ENCODE measurements at regions not wholly inside any gene's neighbourhood (a gene's known extent, or its start where the extent isn't known, plus 50 kb on each side); places are given as distances from the start of the nearest gene placed in this dataset.
"Not testable (repeated sequence)": the region's sequence is repeated elsewhere in the genome, so short reads cannot be mapped to it uniquely, and the experiment has no call there.

GRCh38 chr6:96276305-96276704, 245.3 kb upstream of the UFL1 start:
- no peak for DNase-seq

- no peak for DNase-seq
Measured at GRCh38 chr6:96276856-96277255, 244.8 kb upstream of the UFL1 start.

- no peak for DNase-seq
Measured at GRCh38 chr6:96279084-96279483, 242.5 kb upstream of the UFL1 start.

- no peak for DNase-seq
Measured at GRCh38 chr6:96286503-96286902, 235.1 kb upstream of the UFL1 start.

- DNase-seq, result no peak
Measured at GRCh38 chr6:96299525-96299924, 222.1 kb upstream of the UFL1 start.

- no peak for DNase-seq
Measured at GRCh38 chr6:96301023-96301422, 220.6 kb upstream of the UFL1 start.

GRCh38 chr6:96301781-96302180, 219.8 kb upstream of the UFL1 start:
- no peak for DNase-seq

GRCh38 chr6:96302991-96303390, 218.6 kb upstream of the UFL1 start:
- DNase-seq, result no peak

GRCh38 chr6:96304997-96305396, 216.6 kb upstream of the UFL1 start:
- no peak for DNase-seq

GRCh38 chr6:96330884-96331283, 190.7 kb upstream of the UFL1 start:
- no peak for DNase-seq

GRCh38 chr6:96340164-96340563, 181.4 kb upstream of the UFL1 start:
- DNase-seq, result no peak

GRCh38 chr6:96345501-96345900, 176.1 kb upstream of the UFL1 start:
- DNase-seq, result no peak

- no peak for DNase-seq
Measured at GRCh38 chr6:96381246-96381645, 140.4 kb upstream of the UFL1 start.

GRCh38 chr6:96391776-96392360, 129.7 kb upstream of the UFL1 start:
- no peak for DNase-seq

GRCh38 chr6:96394727-96395126, 126.9 kb upstream of the UFL1 start:
- no peak for DNase-seq

- no peak for DNase-seq
Measured at GRCh38 chr6:96410467-96410866, 111.1 kb upstream of the UFL1 start.

- no peak for DNase-seq
Measured at GRCh38 chr6:96420294-96420693, 101.3 kb upstream of the UFL1 start.

- DNase-seq, result no peak
Measured at GRCh38 chr6:96433950-96434349, 87.7 kb upstream of the UFL1 start.

GRCh38 chr6:96436398-96436797, 85.2 kb upstream of the UFL1 start:
- DNase-seq, result no peak

GRCh38 chr6:96437228-96437627, 84.4 kb upstream of the UFL1 start:
- not testable (repeated sequence) for DNase-seq

GRCh38 chr6:96450082-96450769, 71.4 kb upstream of the UFL1 start:
- no peak for DNase-seq

GRCh38 chr6:96450770-96451130, 70.9 kb upstream of the UFL1 start:
- no peak for DNase-seq

- no peak for DNase-seq
Measured at GRCh38 chr6:96458771-96459170, 62.8 kb upstream of the UFL1 start.

- no peak for DNase-seq
Measured at GRCh38 chr6:96460052-96460700, 61.4 kb upstream of the UFL1 start.
